ENCODE measurements at regions not wholly inside any gene's neighbourhood (a gene's known extent, or its start where the extent isn't known, plus 50 kb on each side); places are given as distances from the start of the nearest gene placed in this dataset.

- no peak for TF ChIP-seq CTCF (IDR thresholded peaks at IDR 0.05)
- TF ChIP-seq EP300 (IDR thresholded peaks at IDR 0.05): peak in 1 of 2 donors; percentile 15
Measured at GRCh38 chr15:96851613-96852012, 521.1 kb downstream of the NR2F2 start.

All from tibial nerve (tissue), 4 donors.